ENCODE measurements at regions not wholly inside any gene's neighbourhood (a gene's known extent, or its start where the extent isn't known, plus 50 kb on each side); places are given as distances from the start of the nearest gene placed in this dataset.

GRCh38 chr1:29754573-29755375 is 518.5 kb downstream of the PTPRU start:
- intact Hi-C loops (cut with DNase I, micrococcal nuclease), result no loop called here
- Histone ChIP-seq H3K4me3 (no peak overlapping the region), H3K9me3 (no peaks in the 10 kb centered on the region), H3K4me1 (ENCODE audit: low read depth) (peaks cover 8% of the 10 kb centered on the region), H3K36me3 (ENCODE audit: low read depth) (no peaks in the 10 kb centered on the region)
- no peak for TF ChIP-seq CTCF (IDR thresholded peaks at IDR 0.05)
- ATAC-seq (no peak), DNase-seq (no peak)

- DNase-seq, result no peak
- no peak for TF ChIP-seq CTCF (IDR thresholded peaks at IDR 0.05)
These were observed 517.6 kb downstream of the PTPRU start for GRCh38 chr1:29753771-29754572.

GRCh38 chr1:29753244-29753643 is 516.9 kb downstream of the PTPRU start:
- intact Hi-C loops (cut with DNase I, micrococcal nuclease), result no loop called here
- no peaks in the 10 kb centered on the region for H3K36me3 ChIP-seq (ENCODE audit: low read depth)
- DNase-seq (no peak), ATAC-seq (no peak)
- no peak for TF ChIP-seq CTCF (IDR thresholded peaks at IDR 0.05)
- no peak overlapping the region for H3K4me3 ChIP-seq
- H3K9me3 ChIP-seq, result no peaks in the 10 kb centered on the region
- peaks cover 8% of the 10 kb centered on the region for H3K4me1 ChIP-seq (ENCODE audit: low read depth)

More at GRCh38 chr1:29753771-29754572, 517.6 kb downstream of the PTPRU start:
- Histone ChIP-seq H3K9me3 (no peaks in the 10 kb centered on the region), H3K4me3 (no peak overlapping the region), H3K36me3 (ENCODE audit: low read depth) (no peaks in the 10 kb centered on the region), H3K4me1 (ENCODE audit: low read depth) (peaks cover 8% of the 10 kb centered on the region)
- ATAC-seq, result no peak
- intact Hi-C loops (cut with DNase I, micrococcal nuclease), result no loop called here

GRCh38 chr1:29752141-29752540 is 515.8 kb downstream of the PTPRU start:
- DNase-seq (no peak), ATAC-seq (no peak)
- peaks cover under 1% of the 10 kb centered on the region for H3K4me1 ChIP-seq (ENCODE audit: low read depth)
- no peak overlapping the region for H3K4me3 ChIP-seq
- intact Hi-C loops (cut with DNase I, micrococcal nuclease), result no loop called here
- no peak for TF ChIP-seq CTCF (IDR thresholded peaks at IDR 0.05)
- H3K36me3 ChIP-seq (ENCODE audit: low read depth), result no peaks in the 10 kb centered on the region
- no peaks in the 10 kb centered on the region for H3K9me3 ChIP-seq

GRCh38 chr1:29749024-29749945 is 513.0 kb downstream of the PTPRU start:
- no peak for ATAC-seq

More at GRCh38 chr1:29749024-29749945, 513.0 kb downstream of the PTPRU start:
- no peaks in the 10 kb centered on the region for H3K4me1 ChIP-seq (ENCODE audit: low read depth)
- intact Hi-C loops (cut with DNase I, micrococcal nuclease), result no loop called here
- H3K4me3 ChIP-seq, result no peak overlapping the region
- TF ChIP-seq CTCF (IDR thresholded peaks at IDR 0.05), result no peak
- DNase-seq, result no peak
- no peaks in the 10 kb centered on the region for H3K9me3 ChIP-seq
- H3K36me3 ChIP-seq (ENCODE audit: low read depth), result no peaks in the 10 kb centered on the region

All from mucosa of descending colon (tissue), 3 donors.